GM23338 (cell line): ENCODE measurements at regions not wholly inside any gene's neighbourhood (a gene's known extent, or its start where the extent isn't known, plus 50 kb on each side); places are given as distances from the start of the nearest gene placed in this dataset.

Source experiments
- ATAC-seq: fragments of 200-7000 bp; cut with Tn5 transposase; 3 replicates; pipeline ENCODE4 v1.9.1; 2020
- DNase-seq: peaks from one replicate; pipeline ENCODE4 v3.0.0-alpha.2; 2015; ENCODE audit warnings: low spot score
- H2AFZ ChIP-seq: fragments of 200-600 bp; sonication (generic); 2 replicates; pipeline ENCODE4 v1.8.0; 2016; ENCODE audit warnings: antibody characterized with exemption, mild to moderate bottlenecking, moderate library complexity
- H3F3A ChIP-seq: fragments of 200-600 bp; sonication (generic); replicated peaks from 2 replicates; pipeline ENCODE4 v1.8.0; 2017; ENCODE audit warnings: antibody characterized with exemption, mixed run types, low read depth
- H3K27ac ChIP-seq: fragments of 200-600 bp; sonication (generic); 2 replicates; pipeline ENCODE4 v1.6.1; 2016; ENCODE audit warnings: low read depth
- H3K27me3 ChIP-seq: fragments of 200-600 bp; sonication (generic); 2 replicates; pipeline ENCODE4 v1.8.0; 2016; ENCODE audit warnings: mild to moderate bottlenecking, mixed run types, moderate library complexity; ENCODE audit not compliant: insufficient read depth
- H3K36me3 ChIP-seq: fragments of 200-600 bp; sonication (generic); 2 replicates; pipeline ENCODE4 v1.8.0; 2016; ENCODE audit warnings: mild to moderate bottlenecking; ENCODE audit not compliant: insufficient read depth
- H3K4me1 ChIP-seq: fragments of 200-600 bp; sonication (generic); 2 replicates; pipeline ENCODE4 v1.8.0; 2016; ENCODE audit warnings: mild to moderate bottlenecking, moderate library complexity; ENCODE audit not compliant: insufficient read depth
- H3K4me2 ChIP-seq: fragments of 200-600 bp; sonication (generic); 2 replicates; pipeline ENCODE4 v1.7.1; 2017; ENCODE audit warnings: mixed run types
- H3K4me3 ChIP-seq: fragments of 200-600 bp; sonication (generic); 2 replicates; pipeline ENCODE4 v1.6.1; 2016; ENCODE audit warnings: mixed run types
- H3K79me2 ChIP-seq: fragments of 200-600 bp; sonication (generic); replicated peaks from 2 replicates; pipeline ENCODE4 v1.8.0; 2017; ENCODE audit warnings: mild to moderate bottlenecking; ENCODE audit not compliant: insufficient read depth
- H3K9me2 ChIP-seq: fragments of 200-600 bp; sonication (generic); 2 replicates; pipeline ENCODE4 v1.8.0; 2017; ENCODE audit not compliant: insufficient read depth
- H4K20me1 ChIP-seq: fragments of 200-600 bp; sonication (generic); replicated peaks from 2 replicates; pipeline ENCODE4 v1.8.0; 2017; ENCODE audit warnings: mild to moderate bottlenecking; ENCODE audit not compliant: insufficient read depth
- H3K27ac Mint-ChIP-seq: 2 replicates; pipeline ENCODE4 v1.8.0; 2020; ENCODE audit warnings: inconsistent platforms, mild to moderate bottlenecking, moderate library complexity, mixed read lengths
- H3K27me3 Mint-ChIP-seq: 3 replicates; pipeline ENCODE4 v1.8.0; 2022; ENCODE audit warnings: low read depth, mild to moderate bottlenecking, moderate library complexity, mixed read lengths, inconsistent platforms; ENCODE audit not compliant: insufficient read depth, poor library complexity
- H3K36me3 Mint-ChIP-seq: 3 replicates; pipeline ENCODE4 v1.8.0; 2021; ENCODE audit warnings: low read depth, mild to moderate bottlenecking, inconsistent platforms, moderate library complexity, mixed read lengths
- H3K4me1 Mint-ChIP-seq: 3 replicates; pipeline ENCODE4 v1.8.0; 2020; ENCODE audit warnings: mild to moderate bottlenecking, inconsistent platforms, mixed read lengths
- H3K4me3 Mint-ChIP-seq: 3 replicates; pipeline ENCODE4 v1.8.0; 2021; ENCODE audit warnings: moderate library complexity, mild to moderate bottlenecking, inconsistent platforms, mixed read lengths
- H3K9me3 Mint-ChIP-seq: 3 replicates; pipeline ENCODE4 v1.8.0; 2020; ENCODE audit warnings: moderate library complexity, mild to moderate bottlenecking, inconsistent platforms, mixed read lengths
- CREB1 ChIP-seq: fragments of 250-450 bp; sonication (Bioruptor Pico); IDR thresholded peaks from 2 replicates; pipeline ENCODE4 v1.5.0; 2020; ENCODE audit warnings: low read depth, mild to moderate bottlenecking, moderate library complexity
- EZH2 ChIP-seq: fragments of 200-600 bp; sonication (generic); IDR thresholded peaks from one replicate; pipeline ENCODE4 v1.8.0; 2017; ENCODE audit warnings: antibody characterized with exemption, mild to moderate bottlenecking, low read depth; ENCODE audit not compliant: unreplicated experiment
- EZH2phosphoT487 ChIP-seq: fragments of 200-600 bp; sonication (generic); IDR thresholded peaks from one replicate; pipeline ENCODE4 v1.8.1; 2018; ENCODE audit warnings: antibody characterized with exemption; ENCODE audit not compliant: unreplicated experiment
- JUNB ChIP-seq: IDR thresholded peaks from one replicate; pipeline ENCODE4 v1.6.1; 2016; ENCODE audit warnings: antibody characterized with exemption; ENCODE audit not compliant: unreplicated experiment
- NANOG ChIP-seq: IDR thresholded peaks from 2 replicates; pipeline ENCODE4 v1.6.1; 2016; ENCODE audit warnings: antibody characterized with exemption, borderline replicate concordance
- POLR2AphosphoS5 ChIP-seq: IDR thresholded peaks from 2 replicates; pipeline ENCODE4 v1.6.1; 2016; ENCODE audit warnings: antibody characterized with exemption, low read depth
- STAT1 ChIP-seq: IDR thresholded peaks from one replicate; pipeline ENCODE4 v1.6.1; 2016; ENCODE audit warnings: antibody characterized with exemption; ENCODE audit not compliant: unreplicated experiment
- ZNF114 ChIP-seq: fragments of 250-450 bp; sonication (Bioruptor Pico); IDR thresholded peaks from 2 replicates; pipeline ENCODE4 v1.5.0; 2020; ENCODE audit warnings: mild to moderate bottlenecking, moderate library complexity
- ZNF331 ChIP-seq: fragments of 250-450 bp; sonication (Bioruptor Pico); IDR thresholded peaks from 2 replicates; pipeline ENCODE4 v1.5.0; 2020; ENCODE audit warnings: low read depth, mild to moderate bottlenecking, moderate library complexity
- TF ChIP-seq, protein P1 (sequence below): IDR thresholded peaks from one replicate; pipeline ENCODE4 v1.6.1; 2018; ENCODE audit warnings: antibody characterized with exemption; ENCODE audit not compliant: unreplicated experiment
- TF ChIP-seq, protein P2 (sequence below), 2 experiments: fragments of 200-600 bp in 1 of 2; sonication (generic) in 1 of 2; conservative IDR thresholded peaks; 2 replicates each; pipeline versions ENCODE4 v1.5.1 to v1.6.1; 2016 to 2017; ENCODE audit warnings: antibody characterized with exemption in 2 of 2, low read depth in 2 of 2, mild to moderate bottlenecking in 2 of 2, moderate library complexity in 1 of 2
- TF ChIP-seq, protein P3 (sequence below): IDR thresholded peaks from 2 replicates; pipeline ENCODE4 v1.6.1; 2016; ENCODE audit warnings: antibody characterized with exemption
- TF ChIP-seq, protein P4 (sequence below): fragments of 250-450 bp; sonication (Bioruptor Pico); IDR thresholded peaks from 2 replicates; pipeline ENCODE4 v1.5.0; 2020; ENCODE audit warnings: mild to moderate bottlenecking, moderate library complexity

DNA sequence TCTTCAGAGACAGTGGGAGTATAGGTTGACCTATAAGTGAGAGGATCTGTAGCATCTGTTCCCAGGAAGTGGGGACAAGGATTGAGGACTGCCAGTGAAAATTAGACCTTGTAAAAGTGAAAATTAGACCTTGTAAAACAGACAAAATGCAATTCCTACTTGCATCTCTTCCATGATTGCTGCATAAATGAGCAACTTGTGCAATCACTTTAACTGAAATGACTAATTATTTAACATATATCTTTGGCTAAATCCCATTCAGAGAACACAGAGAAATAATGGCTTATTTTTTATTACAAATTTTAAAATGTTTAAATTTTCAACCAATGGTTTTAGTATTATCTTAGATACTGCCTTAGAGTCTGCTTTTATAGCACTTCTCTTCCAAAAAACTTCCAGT lies 67.2 kb upstream of the NABP1 start:
- no peaks in the 10 kb centered on the region for H3F3A ChIP-seq
- H3K79me2 ChIP-seq, result no peaks in the 10 kb centered on the region
- H3K4me3 ChIP-seq, result no peak overlapping the region
- Mint-ChIP-seq H3K36me3 (no peaks in the 10 kb centered on the region), H3K4me1 (no peaks in the 10 kb centered on the region), H3K27me3 (peaks cover 3% of the 10 kb centered on the region), H3K9me3 (no peaks in the 10 kb centered on the region), H3K4me3 (no peak overlapping the region), H3K27ac (no peak overlapping the region)
- H4K20me1 ChIP-seq, result no peaks in the 10 kb centered on the region
- H2AFZ ChIP-seq, result no peak overlapping the region
- no peaks in the 10 kb centered on the region for H3K27me3 ChIP-seq
- no peak overlapping the region for H3K4me2 ChIP-seq
- no peaks in the 10 kb centered on the region for H3K9me2 ChIP-seq
- no peak overlapping the region for H3K27ac ChIP-seq
- ATAC-seq (no peak), DNase-seq (no peak)
- TF ChIP-seq, protein P1, sequence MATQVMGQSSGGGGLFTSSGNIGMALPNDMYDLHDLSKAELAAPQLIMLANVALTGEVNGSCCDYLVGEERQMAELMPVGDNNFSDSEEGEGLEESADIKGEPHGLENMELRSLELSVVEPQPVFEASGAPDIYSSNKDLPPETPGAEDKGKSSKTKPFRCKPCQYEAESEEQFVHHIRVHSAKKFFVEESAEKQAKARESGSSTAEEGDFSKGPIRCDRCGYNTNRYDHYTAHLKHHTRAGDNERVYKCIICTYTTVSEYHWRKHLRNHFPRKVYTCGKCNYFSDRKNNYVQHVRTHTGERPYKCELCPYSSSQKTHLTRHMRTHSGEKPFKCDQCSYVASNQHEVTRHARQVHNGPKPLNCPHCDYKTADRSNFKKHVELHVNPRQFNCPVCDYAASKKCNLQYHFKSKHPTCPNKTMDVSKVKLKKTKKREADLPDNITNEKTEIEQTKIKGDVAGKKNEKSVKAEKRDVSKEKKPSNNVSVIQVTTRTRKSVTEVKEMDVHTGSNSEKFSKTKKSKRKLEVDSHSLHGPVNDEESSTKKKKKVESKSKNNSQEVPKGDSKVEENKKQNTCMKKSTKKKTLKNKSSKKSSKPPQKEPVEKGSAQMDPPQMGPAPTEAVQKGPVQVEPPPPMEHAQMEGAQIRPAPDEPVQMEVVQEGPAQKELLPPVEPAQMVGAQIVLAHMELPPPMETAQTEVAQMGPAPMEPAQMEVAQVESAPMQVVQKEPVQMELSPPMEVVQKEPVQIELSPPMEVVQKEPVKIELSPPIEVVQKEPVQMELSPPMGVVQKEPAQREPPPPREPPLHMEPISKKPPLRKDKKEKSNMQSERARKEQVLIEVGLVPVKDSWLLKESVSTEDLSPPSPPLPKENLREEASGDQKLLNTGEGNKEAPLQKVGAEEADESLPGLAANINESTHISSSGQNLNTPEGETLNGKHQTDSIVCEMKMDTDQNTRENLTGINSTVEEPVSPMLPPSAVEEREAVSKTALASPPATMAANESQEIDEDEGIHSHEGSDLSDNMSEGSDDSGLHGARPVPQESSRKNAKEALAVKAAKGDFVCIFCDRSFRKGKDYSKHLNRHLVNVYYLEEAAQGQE, result no peak
- TF ChIP-seq ZNF331, result no peak
- TF ChIP-seq, protein P2, sequence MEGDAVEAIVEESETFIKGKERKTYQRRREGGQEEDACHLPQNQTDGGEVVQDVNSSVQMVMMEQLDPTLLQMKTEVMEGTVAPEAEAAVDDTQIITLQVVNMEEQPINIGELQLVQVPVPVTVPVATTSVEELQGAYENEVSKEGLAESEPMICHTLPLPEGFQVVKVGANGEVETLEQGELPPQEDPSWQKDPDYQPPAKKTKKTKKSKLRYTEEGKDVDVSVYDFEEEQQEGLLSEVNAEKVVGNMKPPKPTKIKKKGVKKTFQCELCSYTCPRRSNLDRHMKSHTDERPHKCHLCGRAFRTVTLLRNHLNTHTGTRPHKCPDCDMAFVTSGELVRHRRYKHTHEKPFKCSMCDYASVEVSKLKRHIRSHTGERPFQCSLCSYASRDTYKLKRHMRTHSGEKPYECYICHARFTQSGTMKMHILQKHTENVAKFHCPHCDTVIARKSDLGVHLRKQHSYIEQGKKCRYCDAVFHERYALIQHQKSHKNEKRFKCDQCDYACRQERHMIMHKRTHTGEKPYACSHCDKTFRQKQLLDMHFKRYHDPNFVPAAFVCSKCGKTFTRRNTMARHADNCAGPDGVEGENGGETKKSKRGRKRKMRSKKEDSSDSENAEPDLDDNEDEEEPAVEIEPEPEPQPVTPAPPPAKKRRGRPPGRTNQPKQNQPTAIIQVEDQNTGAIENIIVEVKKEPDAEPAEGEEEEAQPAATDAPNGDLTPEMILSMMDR (conservative IDR thresholded peaks at IDR 0.05; ENCODE audit: low read depth in 2 of 2), result no peak
- no peak for TF ChIP-seq POLR2AphosphoS5
- TF ChIP-seq EZH2, result no peak
- TF ChIP-seq ZNF114 (CRISPR knock-in tag), result no peak
- no peak for TF ChIP-seq STAT1
- TF ChIP-seq EZH2phosphoT487, result no peak
- no peak for TF ChIP-seq JUNB
- no peak for TF ChIP-seq CREB1
- no peak for TF ChIP-seq NANOG
- TF ChIP-seq, protein P3, sequence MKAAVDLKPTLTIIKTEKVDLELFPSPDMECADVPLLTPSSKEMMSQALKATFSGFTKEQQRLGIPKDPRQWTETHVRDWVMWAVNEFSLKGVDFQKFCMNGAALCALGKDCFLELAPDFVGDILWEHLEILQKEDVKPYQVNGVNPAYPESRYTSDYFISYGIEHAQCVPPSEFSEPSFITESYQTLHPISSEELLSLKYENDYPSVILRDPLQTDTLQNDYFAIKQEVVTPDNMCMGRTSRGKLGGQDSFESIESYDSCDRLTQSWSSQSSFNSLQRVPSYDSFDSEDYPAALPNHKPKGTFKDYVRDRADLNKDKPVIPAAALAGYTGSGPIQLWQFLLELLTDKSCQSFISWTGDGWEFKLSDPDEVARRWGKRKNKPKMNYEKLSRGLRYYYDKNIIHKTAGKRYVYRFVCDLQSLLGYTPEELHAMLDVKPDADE, result no peak
- TF ChIP-seq, protein P4, sequence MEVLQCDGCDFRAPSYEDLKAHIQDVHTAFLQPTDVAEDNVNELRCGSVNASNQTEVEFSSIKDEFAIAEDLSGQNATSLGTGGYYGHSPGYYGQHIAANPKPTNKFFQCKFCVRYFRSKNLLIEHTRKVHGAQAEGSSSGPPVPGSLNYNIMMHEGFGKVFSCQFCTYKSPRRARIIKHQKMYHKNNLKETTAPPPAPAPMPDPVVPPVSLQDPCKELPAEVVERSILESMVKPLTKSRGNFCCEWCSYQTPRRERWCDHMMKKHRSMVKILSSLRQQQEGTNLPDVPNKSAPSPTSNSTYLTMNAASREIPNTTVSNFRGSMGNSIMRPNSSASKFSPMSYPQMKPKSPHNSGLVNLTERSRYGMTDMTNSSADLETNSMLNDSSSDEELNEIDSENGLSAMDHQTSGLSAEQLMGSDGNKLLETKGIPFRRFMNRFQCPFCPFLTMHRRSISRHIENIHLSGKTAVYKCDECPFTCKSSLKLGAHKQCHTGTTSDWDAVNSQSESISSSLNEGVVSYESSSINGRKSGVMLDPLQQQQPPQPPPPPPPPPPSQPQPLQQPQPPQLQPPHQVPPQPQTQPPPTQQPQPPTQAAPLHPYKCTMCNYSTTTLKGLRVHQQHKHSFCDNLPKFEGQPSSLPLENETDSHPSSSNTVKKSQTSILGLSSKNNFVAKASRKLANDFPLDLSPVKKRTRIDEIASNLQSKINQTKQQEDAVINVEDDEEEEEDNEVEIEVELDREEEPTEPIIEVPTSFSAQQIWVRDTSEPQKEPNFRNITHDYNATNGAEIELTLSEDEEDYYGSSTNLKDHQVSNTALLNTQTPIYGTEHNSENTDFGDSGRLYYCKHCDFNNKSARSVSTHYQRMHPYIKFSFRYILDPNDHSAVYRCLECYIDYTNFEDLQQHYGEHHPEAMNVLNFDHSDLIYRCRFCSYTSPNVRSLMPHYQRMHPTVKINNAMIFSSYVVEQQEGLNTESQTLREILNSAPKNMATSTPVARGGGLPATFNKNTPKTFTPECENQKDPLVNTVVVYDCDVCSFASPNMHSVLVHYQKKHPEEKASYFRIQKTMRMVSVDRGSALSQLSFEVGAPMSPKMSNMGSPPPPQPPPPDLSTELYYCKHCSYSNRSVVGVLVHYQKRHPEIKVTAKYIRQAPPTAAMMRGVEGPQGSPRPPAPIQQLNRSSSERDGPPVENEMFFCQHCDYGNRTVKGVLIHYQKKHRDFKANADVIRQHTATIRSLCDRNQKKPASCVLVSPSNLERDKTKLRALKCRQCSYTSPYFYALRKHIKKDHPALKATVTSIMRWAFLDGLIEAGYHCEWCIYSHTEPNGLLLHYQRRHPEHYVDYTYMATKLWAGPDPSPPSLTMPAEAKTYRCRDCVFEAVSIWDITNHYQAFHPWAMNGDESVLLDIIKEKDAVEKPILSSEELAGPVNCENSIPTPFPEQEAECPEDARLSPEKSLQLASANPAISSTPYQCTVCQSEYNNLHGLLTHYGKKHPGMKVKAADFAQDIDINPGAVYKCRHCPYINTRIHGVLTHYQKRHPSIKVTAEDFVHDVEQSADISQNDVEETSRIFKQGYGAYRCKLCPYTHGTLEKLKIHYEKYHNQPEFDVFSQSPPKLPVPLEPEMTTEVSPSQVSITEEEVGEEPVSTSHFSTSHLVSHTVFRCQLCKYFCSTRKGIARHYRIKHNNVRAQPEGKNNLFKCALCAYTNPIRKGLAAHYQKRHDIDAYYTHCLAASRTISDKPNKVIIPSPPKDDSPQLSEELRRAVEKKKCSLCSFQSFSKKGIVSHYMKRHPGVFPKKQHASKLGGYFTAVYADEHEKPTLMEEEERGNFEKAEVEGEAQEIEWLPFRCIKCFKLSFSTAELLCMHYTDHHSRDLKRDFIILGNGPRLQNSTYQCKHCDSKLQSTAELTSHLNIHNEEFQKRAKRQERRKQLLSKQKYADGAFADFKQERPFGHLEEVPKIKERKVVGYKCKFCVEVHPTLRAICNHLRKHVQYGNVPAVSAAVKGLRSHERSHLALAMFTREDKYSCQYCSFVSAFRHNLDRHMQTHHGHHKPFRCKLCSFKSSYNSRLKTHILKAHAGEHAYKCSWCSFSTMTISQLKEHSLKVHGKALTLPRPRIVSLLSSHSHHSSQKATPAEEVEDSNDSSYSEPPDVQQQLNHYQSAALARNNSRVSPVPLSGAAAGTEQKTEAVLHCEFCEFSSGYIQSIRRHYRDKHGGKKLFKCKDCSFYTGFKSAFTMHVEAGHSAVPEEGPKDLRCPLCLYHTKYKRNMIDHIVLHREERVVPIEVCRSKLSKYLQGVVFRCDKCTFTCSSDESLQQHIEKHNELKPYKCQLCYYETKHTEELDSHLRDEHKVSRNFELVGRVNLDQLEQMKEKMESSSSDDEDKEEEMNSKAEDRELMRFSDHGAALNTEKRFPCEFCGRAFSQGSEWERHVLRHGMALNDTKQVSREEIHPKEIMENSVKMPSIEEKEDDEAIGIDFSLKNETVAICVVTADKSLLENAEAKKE (CRISPR knock-in tag), result no peak
- H3K4me1 ChIP-seq, result no peaks in the 10 kb centered on the region
- H3K36me3 ChIP-seq, result no peaks in the 10 kb centered on the region
